K562 (cell line): ENCODE measurements at regions not wholly inside any gene's neighbourhood (a gene's known extent, or its start where the extent isn't known, plus 50 kb on each side); places are given as distances from the start of the nearest gene placed in this dataset.

Source experiments
- ADNP ChIP-seq: fragments of 200-800 bp; sonication (Bioruptor generic); IDR thresholded peaks from 2 replicates; pipeline ENCODE4 v1.6.1; 2016; ENCODE audit warnings: missing genetic modification characterization, missing compliant biosample characterization
- CBX3 ChIP-seq, 2 experiments: IDR thresholded peaks; 1 replicate in 1 of 2; 2 replicates in 1 of 2; pipeline ENCODE4 v1.6.1; 2012; ENCODE audit warnings: inconsistent platforms in 2 of 2, low read length in 2 of 2, borderline replicate concordance in 1 of 2, control low read depth in 1 of 2
- CBX5 ChIP-seq: IDR thresholded peaks from 2 replicates; pipeline ENCODE4 v1.6.1; 2014; ENCODE audit warnings: low read depth, borderline replicate concordance
- CTBP1 ChIP-seq: fragments of 450-650 bp; IDR thresholded peaks from 2 replicates; pipeline ENCODE4 v1.6.1; 2016; ENCODE audit warnings: borderline replicate concordance
- CXXC5 ChIP-seq: fragments of 250-450 bp; sonication (Bioruptor Pico); IDR thresholded peaks from 2 replicates; pipeline ENCODE4 v1.8.0; 2022; ENCODE audit warnings: inconsistent platforms, mild to moderate bottlenecking, moderate library complexity
- DNMT1 ChIP-seq: fragments of 450-650 bp; IDR thresholded peaks from 2 replicates; pipeline ENCODE4 v1.6.1; 2016; ENCODE audit warnings: antibody characterized with exemption, mild to moderate bottlenecking
- ETV1 ChIP-seq: fragments of 450-650 bp; conservative IDR thresholded peaks from 2 replicates; pipeline ENCODE4 v1.6.1; 2016; ENCODE audit warnings: missing genetic modification characterization, control low read depth, low read depth, missing compliant biosample characterization
- HDAC2 ChIP-seq: fragments of 450-650 bp; IDR thresholded peaks from 2 replicates; pipeline ENCODE4 v1.6.1; 2016; ENCODE audit warnings: mild to moderate bottlenecking
- MEF2D ChIP-seq: conservative IDR thresholded peaks from 2 replicates; pipeline ENCODE4 v1.6.1; 2016; ENCODE audit warnings: low read depth, missing genetic modification characterization, missing compliant biosample characterization
- NR2C1 ChIP-seq, 2 experiments: fragments of 450-650 bp; IDR thresholded peaks; 2 replicates each; pipeline ENCODE4 v1.6.1; 2017; ENCODE audit warnings: mild to moderate bottlenecking in 2 of 2, antibody characterized with exemption in 1 of 2, inconsistent platforms in 1 of 2, missing compliant biosample characterization in 1 of 2, missing genetic modification characterization in 1 of 2
- PHF20 ChIP-seq: fragments of 450-650 bp; IDR thresholded peaks from 2 replicates; pipeline ENCODE4 v1.6.1; 2018; ENCODE audit not compliant: partially characterized antibody
- RAD21 ChIP-seq, 2 experiments: fragments of 250-450 bp in 1 of 2; fragments of 450-650 bp in 1 of 2; sonication (Bioruptor Pico) in 1 of 2; formaldehyde crosslinking in 1 of 2; IDR thresholded peaks in 1 of 2; conservative IDR thresholded peaks in 1 of 2; 2 replicates each; pipeline versions ENCODE4 v1.4.0 to v1.8.0; 2020 to 2022; ENCODE audit warnings: mild to moderate bottlenecking in 2 of 2, moderate library complexity in 1 of 2
- TF ChIP-seq, protein P1 (sequence below): IDR thresholded peaks from 2 replicates; pipeline ENCODE4 v1.6.1; 2014; ENCODE audit warnings: antibody characterized with exemption
- TF ChIP-seq, protein P2 (sequence below), 2 experiments: IDR thresholded peaks; 2 replicates each; pipeline ENCODE4 v1.6.1; 2012; ENCODE audit warnings: improper control_type of control experiment in 2 of 2, low read depth in 2 of 2, low read length in 2 of 2, borderline replicate concordance in 1 of 2
- TF ChIP-seq, protein P3 (sequence below): fragments of 150-350 bp; IDR thresholded peaks from 2 replicates; pipeline ENCODE4 v1.6.1; 2014; ENCODE audit warnings: low read depth, mild to moderate bottlenecking, low read length, borderline replicate concordance

DNA sequence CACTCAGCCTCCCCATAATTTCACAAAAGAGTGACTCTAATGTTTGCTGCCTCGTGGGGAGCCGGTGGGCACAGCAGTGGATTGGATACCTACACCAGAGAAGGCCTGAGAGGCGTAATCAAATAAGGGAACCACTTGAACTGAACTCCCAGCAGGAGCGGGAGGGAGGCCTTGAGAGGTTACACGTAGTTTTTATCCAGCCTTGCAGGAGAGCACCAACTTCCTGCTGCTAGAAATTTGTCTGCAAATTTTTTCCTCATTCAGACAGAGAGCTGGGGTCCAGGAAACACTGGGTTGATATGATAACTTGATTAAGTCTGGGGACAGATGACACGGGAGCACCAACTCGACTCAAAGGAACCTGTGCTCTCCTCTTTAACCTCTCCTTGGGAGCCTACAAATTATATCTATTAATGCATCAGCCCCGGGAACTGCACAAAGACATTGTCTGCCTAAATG lies 69.8 kb downstream of the HES1 start (continued):
- TF ChIP-seq, protein P1, sequence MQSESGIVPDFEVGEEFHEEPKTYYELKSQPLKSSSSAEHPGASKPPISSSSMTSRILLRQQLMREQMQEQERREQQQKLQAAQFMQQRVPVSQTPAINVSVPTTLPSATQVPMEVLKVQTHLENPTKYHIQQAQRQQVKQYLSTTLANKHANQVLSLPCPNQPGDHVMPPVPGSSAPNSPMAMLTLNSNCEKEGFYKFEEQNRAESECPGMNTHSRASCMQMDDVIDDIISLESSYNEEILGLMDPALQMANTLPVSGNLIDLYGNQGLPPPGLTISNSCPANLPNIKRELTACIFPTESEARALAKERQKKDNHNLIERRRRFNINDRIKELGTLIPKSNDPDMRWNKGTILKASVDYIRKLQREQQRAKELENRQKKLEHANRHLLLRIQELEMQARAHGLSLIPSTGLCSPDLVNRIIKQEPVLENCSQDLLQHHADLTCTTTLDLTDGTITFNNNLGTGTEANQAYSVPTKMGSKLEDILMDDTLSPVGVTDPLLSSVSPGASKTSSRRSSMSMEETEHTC, result no peak
- TF ChIP-seq CBX3 (IDR thresholded peaks at IDR 0.05; ENCODE audit: borderline replicate concordance in 1 of 2, low read length in 2 of 2), result 0 out of 3 replicates have a peak, but pooled peaks of 1 of the 2 experiments have one; percentile 55
- peak; percentile 56; the same call in 1 of the 2 replicates for TF ChIP-seq ETV1 (tag)
- no peak for TF ChIP-seq MEF2D (tag)
- TF ChIP-seq DNMT1, result no peak
- TF ChIP-seq RAD21 (CRISPR knock-in tag; conservative IDR thresholded peaks at IDR 0.05 in 1 of 2, IDR thresholded peaks at IDR 0.05 in 1 of 2), result peak in 1 of 2 experiments; percentile 17; a peak in 1 of 4 replicates
- TF ChIP-seq PHF20, result peak; percentile 86
- TF ChIP-seq CXXC5 (CRISPR knock-in tag), result peak; percentile 64
- TF ChIP-seq NR2C1 (IDR thresholded peaks at IDR 0.05), result no peak
- 0 out of 2 replicates have a peak, but pooled peaks have one; percentile 37 for TF ChIP-seq NR2C1 (tag; IDR thresholded peaks at IDR 0.05)
- no peak for TF ChIP-seq ADNP (tag)
- TF ChIP-seq CBX5, result 0 out of 2 replicates have a peak, but pooled peaks have one; percentile 27
- TF ChIP-seq, protein P2, sequence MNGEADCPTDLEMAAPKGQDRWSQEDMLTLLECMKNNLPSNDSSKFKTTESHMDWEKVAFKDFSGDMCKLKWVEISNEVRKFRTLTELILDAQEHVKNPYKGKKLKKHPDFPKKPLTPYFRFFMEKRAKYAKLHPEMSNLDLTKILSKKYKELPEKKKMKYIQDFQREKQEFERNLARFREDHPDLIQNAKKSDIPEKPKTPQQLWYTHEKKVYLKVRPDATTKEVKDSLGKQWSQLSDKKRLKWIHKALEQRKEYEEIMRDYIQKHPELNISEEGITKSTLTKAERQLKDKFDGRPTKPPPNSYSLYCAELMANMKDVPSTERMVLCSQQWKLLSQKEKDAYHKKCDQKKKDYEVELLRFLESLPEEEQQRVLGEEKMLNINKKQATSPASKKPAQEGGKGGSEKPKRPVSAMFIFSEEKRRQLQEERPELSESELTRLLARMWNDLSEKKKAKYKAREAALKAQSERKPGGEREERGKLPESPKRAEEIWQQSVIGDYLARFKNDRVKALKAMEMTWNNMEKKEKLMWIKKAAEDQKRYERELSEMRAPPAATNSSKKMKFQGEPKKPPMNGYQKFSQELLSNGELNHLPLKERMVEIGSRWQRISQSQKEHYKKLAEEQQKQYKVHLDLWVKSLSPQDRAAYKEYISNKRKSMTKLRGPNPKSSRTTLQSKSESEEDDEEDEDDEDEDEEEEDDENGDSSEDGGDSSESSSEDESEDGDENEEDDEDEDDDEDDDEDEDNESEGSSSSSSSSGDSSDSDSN (IDR thresholded peaks at IDR 0.05; ENCODE audit: borderline replicate concordance in 1 of 2, low read depth in 2 of 2, low read length in 2 of 2), result no peak
- TF ChIP-seq HDAC2, result 0 out of 2 replicates have a peak, but pooled peaks have one; percentile 17
- no peak for TF ChIP-seq CTBP1
- TF ChIP-seq, protein P3, sequence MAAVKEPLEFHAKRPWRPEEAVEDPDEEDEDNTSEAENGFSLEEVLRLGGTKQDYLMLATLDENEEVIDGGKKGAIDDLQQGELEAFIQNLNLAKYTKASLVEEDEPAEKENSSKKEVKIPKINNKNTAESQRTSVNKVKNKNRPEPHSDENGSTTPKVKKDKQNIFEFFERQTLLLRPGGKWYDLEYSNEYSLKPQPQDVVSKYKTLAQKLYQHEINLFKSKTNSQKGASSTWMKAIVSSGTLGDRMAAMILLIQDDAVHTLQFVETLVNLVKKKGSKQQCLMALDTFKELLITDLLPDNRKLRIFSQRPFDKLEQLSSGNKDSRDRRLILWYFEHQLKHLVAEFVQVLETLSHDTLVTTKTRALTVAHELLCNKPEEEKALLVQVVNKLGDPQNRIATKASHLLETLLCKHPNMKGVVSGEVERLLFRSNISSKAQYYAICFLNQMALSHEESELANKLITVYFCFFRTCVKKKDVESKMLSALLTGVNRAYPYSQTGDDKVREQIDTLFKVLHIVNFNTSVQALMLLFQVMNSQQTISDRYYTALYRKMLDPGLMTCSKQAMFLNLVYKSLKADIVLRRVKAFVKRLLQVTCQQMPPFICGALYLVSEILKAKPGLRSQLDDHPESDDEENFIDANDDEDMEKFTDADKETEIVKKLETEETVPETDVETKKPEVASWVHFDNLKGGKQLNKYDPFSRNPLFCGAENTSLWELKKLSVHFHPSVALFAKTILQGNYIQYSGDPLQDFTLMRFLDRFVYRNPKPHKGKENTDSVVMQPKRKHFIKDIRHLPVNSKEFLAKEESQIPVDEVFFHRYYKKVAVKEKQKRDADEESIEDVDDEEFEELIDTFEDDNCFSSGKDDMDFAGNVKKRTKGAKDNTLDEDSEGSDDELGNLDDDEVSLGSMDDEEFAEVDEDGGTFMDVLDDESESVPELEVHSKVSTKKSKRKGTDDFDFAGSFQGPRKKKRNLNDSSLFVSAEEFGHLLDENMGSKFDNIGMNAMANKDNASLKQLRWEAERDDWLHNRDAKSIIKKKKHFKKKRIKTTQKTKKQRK, result no peak
